Calu3 (cell line): ENCODE measurements at regions not wholly inside any gene's neighbourhood (a gene's known extent, or its start where the extent isn't known, plus 50 kb on each side); places are given as distances from the start of the nearest gene placed in this dataset.

Experiments used
- BruUV-seq: library from RNA; stranded (reverse); fragments of 400-500 nt; replicated peaks from 2 replicates; lab custom pipeline; 2021; lab: Mats Ljungman, UMichigan
- CTCF ChIA-PET: fragments of 300-600 bp; sonication (Branson Sonifier 250); formaldehyde crosslinking; loops from one replicate; lab custom pipeline; 2022; ENCODE audit warnings: antibody characterized with exemption; lab: Charles Lee
- DNase-seq: peaks from one replicate; pipeline ENCODE4 v3.0.0; 2022
- H3K27ac Mint-ChIP-seq: one replicate; pipeline ENCODE4 v1.8.0; 2022; ENCODE audit warnings: mixed read lengths; ENCODE audit not compliant: unreplicated experiment
- H3K27me3 Mint-ChIP-seq: one replicate; pipeline ENCODE4 v1.8.0; 2022; ENCODE audit warnings: mixed read lengths; ENCODE audit not compliant: unreplicated experiment
- H3K36me3 Mint-ChIP-seq: one replicate; pipeline ENCODE4 v1.8.0; 2022; ENCODE audit warnings: mild to moderate bottlenecking, moderate library complexity, mixed read lengths; ENCODE audit not compliant: insufficient read depth, unreplicated experiment
- H3K4me1 Mint-ChIP-seq: one replicate; pipeline ENCODE4 v1.8.0; 2022; ENCODE audit warnings: mild to moderate bottlenecking, low read depth, mixed read lengths; ENCODE audit not compliant: unreplicated experiment
- H3K4me3 Mint-ChIP-seq: one replicate; pipeline ENCODE4 v1.8.0; 2022; ENCODE audit warnings: mild to moderate bottlenecking, low read depth, moderate library complexity, mixed read lengths; ENCODE audit not compliant: unreplicated experiment
- H3K9me3 Mint-ChIP-seq: one replicate; pipeline ENCODE4 v1.8.0; 2022; ENCODE audit warnings: low read depth, mixed read lengths; ENCODE audit not compliant: unreplicated experiment
- intact Hi-C: fragments of 100-400 bp; cut with micrococcal nuclease; formaldehyde crosslinking; loops from one replicate; pipeline ENCODE4 v1.10.0; 2022; ENCODE audit not compliant: unreplicated experiment
- TF ChIP-seq, protein P1 (sequence below): fragments of 200-600 bp; IDR thresholded peaks from one replicate; pipeline ENCODE4 v1.8.0; 2022; ENCODE audit warnings: antibody characterized with exemption; ENCODE audit not compliant: unreplicated experiment

DNA sequence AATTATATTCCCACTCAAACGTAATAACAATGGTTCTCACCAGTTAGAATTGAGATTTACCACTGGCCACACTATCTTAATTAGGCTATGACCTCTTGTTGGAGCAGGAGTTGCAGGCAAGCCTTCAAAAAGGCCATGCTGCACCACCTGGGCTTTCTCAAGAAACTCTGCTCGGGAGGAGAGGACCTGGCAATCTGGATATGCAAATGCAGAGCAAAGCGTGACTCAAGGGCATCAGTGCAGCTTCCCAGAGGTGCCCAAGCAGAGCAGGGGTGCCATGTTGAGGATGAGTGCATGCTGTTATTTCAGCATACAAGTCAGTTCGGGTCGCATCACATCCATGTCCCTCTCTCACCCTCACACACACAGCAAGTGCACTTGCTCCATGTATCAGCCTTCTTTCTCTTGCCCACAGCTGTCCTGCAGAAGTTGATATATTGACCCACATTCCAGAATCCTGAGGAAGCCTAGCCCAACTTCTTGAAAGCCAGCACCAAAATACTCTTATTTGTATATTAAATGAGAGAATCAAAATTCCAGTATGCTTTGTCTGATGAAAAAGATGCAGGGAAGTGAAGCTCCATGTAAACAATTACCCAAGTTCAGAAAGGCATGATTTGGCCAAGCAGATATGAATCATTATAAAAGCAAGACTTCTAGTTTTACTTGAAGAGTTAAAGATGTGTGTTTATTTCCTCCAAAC, 55.7 kb upstream of the IL6 start:
- H3K4me1 Mint-ChIP-seq, result peaks cover 63% of the 10 kb centered on the region

DNA sequence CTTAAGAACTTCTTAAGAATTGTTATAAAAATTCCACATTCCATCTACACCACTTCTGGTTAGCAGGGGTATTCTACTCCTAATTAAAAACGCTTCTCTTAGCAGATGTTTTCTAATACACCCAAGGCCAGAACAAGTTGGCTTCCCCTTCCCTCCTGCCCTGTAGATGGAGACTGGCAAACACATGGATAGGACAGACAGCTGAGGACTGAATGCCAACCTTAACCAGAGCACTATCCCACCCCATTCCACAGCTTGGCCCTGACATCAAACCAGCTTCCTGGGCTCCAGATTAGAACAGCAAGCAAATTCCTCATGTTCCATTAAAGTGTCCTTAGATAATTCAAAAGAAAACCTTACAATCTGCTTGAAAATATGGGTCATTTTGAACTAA, 56.6 kb upstream of the IL6 start:
- H3K9me3 Mint-ChIP-seq, result peaks cover 5% of the 10 kb centered on the region
- H3K27me3 Mint-ChIP-seq, result no peaks in the 10 kb centered on the region
- intact Hi-C loops, result no loop called here
- no peak overlapping the region for H3K4me3 Mint-ChIP-seq
- TF ChIP-seq, protein P1, sequence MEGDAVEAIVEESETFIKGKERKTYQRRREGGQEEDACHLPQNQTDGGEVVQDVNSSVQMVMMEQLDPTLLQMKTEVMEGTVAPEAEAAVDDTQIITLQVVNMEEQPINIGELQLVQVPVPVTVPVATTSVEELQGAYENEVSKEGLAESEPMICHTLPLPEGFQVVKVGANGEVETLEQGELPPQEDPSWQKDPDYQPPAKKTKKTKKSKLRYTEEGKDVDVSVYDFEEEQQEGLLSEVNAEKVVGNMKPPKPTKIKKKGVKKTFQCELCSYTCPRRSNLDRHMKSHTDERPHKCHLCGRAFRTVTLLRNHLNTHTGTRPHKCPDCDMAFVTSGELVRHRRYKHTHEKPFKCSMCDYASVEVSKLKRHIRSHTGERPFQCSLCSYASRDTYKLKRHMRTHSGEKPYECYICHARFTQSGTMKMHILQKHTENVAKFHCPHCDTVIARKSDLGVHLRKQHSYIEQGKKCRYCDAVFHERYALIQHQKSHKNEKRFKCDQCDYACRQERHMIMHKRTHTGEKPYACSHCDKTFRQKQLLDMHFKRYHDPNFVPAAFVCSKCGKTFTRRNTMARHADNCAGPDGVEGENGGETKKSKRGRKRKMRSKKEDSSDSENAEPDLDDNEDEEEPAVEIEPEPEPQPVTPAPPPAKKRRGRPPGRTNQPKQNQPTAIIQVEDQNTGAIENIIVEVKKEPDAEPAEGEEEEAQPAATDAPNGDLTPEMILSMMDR, result no peak
- H3K36me3 Mint-ChIP-seq, result peaks cover 26% of the 10 kb centered on the region
- peaks cover 70% of the 10 kb centered on the region for H3K4me1 Mint-ChIP-seq
- no peak overlapping the region for H3K27ac Mint-ChIP-seq
- CTCF ChIA-PET, result no interaction called here
- DNase-seq, result no peak
- no TSS peak for BruUV-seq

More for the DNA sequence above, 55.7 kb upstream of the IL6 start:
- H3K4me3 Mint-ChIP-seq, result no peak overlapping the region
- H3K27ac Mint-ChIP-seq, result no peak overlapping the region
- TF ChIP-seq, protein P1, result no peak
- H3K36me3 Mint-ChIP-seq, result peaks cover 17% of the 10 kb centered on the region
- DNase-seq, result no peak
- no TSS peak for BruUV-seq
- CTCF ChIA-PET, result no interaction called here
- intact Hi-C loops, result no loop called here
- H3K9me3 Mint-ChIP-seq, result peaks cover 5% of the 10 kb centered on the region
- no peaks in the 10 kb centered on the region for H3K27me3 Mint-ChIP-seq

DNA sequence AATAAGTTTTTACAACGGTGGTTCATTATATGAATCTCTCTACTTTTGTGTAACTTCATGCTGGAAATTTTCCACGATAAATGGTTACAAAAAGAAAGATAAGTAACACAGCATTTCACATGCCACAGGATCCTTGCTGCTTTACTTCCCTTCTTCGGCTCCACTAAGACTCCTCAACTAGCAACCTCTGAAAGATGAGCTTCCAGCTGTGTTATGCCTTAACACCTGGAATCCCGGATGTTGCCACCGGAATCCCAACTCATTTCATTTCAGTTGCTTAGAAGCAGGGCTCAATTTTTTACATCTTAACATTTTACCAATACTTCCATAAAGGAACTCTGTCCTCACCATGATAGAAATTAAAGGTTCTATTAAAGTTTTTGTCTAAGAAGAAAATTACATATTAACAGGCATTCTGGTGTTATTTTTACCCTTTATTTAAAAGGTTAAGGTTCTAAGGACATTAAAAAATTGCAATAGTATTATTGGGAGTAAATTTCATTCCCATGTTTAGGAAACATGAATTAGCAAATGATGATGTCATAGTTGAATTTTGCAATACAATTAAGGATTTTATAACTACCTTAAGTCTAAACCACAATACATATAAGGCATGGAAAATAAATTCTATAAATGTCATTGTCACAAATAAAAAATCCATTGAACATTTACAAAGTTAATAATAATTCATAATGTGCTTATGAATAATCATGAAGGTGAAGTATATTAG, 57.1 kb upstream of the IL6 start:
- TF ChIP-seq, protein P1, result no peak
- intact Hi-C loops, result loop anchor here (2.0 kb wide), 2 partner anchors 57 to 83 kb away; partner anchors contain the start of gene IL6
- H3K36me3 Mint-ChIP-seq, result peaks cover 28% of the 10 kb centered on the region
- no peaks in the 10 kb centered on the region for H3K27me3 Mint-ChIP-seq
- H3K27ac Mint-ChIP-seq, result no peak overlapping the region
- H3K9me3 Mint-ChIP-seq, result peaks cover 5% of the 10 kb centered on the region
- H3K4me3 Mint-ChIP-seq, result no peak overlapping the region
- peaks cover 70% of the 10 kb centered on the region for H3K4me1 Mint-ChIP-seq
- CTCF ChIA-PET, result no interaction called here
- DNase-seq, result no peak
- no TSS peak for BruUV-seq

DNA sequence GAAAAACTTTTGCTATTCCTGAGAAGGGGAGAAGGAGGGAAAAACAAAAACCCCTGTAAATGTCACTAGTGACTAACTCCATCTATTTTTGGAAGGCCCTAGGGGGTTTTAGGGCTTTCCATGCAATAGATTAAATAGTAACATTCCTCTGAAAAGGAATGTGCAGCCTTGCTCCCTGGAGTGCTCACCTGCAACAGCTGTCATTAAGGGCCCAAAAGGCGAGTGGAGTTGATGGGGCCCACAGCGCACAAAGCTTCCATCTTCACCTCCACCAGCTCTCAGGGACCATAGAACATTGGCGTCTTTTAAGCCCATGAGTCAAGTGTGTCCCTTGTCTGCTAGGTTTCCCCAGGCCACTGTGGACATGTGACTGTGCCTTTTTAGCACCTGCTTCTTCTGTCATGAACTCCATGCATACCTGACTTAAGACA, 58.0 kb upstream of the IL6 start:
- no peak for DNase-seq
- Mint-ChIP-seq H3K4me1 (peaks cover 70% of the 10 kb centered on the region), H3K9me3 (peaks cover 5% of the 10 kb centered on the region), H3K36me3 (peaks cover 28% of the 10 kb centered on the region), H3K4me3 (no peak overlapping the region), H3K27me3 (no peaks in the 10 kb centered on the region), H3K27ac (peak overlapping the region; percentile 83)
- BruUV-seq, result no TSS peak
- TF ChIP-seq, protein P1, result no peak
- CTCF ChIA-PET, result interaction anchor here (1.9 kb wide), 1 partner anchor 59 kb away, joined by 6 read pairs; no protein-coding TSS in a partner anchor
- intact Hi-C loops, result loop anchor here (2.0 kb wide), 2 partner anchors 58 to 82 kb away; partner anchors contain the start of gene IL6
